GM19238 (cell line): ENCODE measurements at regions not wholly inside any gene's neighbourhood (a gene's known extent, or its start where the extent isn't known, plus 50 kb on each side); places are given as distances from the start of the nearest gene placed in this dataset.
"Not testable (repeated sequence)": the region's sequence is repeated elsewhere in the genome, so short reads cannot be mapped to it uniquely, and the experiment has no call there.

Source experiments
- DNase-seq: peaks from one replicate; pipeline ENCODE4 v3.0.0; 2011; ENCODE audit warnings: low spot score; ENCODE audit not compliant: insufficient read length

DNA sequence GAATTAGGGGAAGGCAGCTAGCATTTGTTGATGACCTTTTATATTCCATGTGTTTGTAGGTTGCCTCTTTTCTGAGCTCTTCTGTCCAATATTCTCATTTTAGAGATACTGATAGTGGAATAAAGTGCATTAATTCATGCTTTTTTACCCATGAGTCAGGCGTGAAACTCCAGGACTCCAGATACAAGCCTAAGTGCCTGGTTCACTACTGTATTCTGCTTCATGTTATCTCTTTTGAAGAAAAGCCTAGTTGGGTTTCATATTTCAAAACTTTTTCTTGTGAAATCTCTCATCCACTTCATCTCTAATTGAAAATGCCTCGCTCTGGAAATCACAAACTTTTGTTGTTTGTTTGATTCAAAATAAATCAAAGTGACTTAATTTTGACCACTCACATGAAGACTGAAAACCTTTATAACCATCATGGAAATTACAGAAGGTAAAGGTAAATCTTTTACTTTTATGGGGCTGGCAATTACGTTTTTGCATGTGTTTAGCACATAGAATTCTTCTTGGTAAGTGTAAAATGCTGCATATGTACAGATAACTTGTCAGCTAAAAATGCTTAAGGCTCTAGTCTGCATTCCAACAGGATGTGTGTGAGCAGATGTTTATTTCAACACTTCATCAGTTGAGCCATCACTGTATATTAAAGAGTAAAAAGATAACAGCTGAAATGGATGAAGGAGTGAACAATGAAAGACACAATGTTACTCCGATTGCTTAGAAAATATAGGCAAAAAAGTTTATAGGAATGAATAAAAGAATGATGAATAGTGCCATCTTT lies 961.8 kb upstream of the CELF2 start:
- no peak for DNase-seq

DNA sequence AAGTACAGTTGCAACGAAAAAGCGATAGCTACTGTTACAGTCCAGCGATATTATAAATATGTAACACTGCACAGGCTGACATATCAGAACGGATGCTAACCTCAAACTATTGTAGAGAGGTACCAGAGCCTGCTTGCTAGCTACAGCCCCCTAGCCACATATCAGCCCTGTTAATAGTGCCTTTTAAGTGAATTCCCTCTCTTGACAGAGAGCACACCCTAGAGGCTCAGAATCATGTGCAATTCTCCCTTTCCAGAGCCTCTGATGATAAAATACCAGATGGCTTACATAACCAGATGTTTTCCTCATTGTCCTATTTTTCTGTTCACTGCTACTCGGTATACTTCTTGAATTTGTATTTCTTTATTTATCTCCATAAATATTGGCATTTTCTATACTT lies 960.7 kb upstream of the CELF2 start:
- DNase-seq: no peak

DNA sequence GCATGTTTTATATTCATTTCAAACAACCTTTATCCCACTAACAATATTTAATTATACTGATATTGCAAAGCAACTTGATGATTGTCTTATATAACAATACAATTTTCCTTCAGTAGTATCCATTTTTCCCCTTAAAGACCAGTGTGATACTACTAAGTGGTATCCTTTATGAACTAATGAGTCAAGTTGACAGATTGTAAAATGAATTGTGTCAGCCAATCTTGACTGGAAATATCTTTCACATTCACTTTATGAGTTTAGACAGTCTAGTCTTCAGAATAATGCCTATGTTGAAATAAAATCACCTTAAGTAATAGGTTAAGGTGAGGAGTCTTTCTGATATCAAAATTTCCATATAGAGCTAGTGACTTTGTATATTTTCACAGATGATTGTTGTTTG lies 950.0 kb upstream of the CELF2 start:
- DNase-seq: no peak

DNA sequence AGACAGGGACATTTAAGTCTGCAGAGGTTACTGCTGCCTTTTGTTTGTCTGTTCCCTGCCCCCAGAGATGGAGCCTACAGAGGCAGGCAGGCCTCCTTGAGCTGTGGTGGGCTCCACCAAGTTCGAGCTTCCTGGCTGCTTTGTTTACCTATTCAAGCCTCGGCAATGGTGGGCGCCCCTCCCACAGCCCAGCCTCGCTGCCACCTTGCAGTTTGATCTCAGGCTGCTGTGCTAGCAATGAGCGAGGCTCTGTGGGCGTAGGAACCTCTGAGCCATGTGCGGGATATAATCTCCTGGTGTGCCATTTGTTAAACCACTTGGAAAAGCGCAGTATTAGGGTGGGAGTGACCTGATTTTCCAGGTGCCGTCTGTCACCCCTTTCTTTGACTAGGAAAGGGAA lies 942.8 kb upstream of the CELF2 start:
- DNase-seq: not testable (repeated sequence)

DNA sequence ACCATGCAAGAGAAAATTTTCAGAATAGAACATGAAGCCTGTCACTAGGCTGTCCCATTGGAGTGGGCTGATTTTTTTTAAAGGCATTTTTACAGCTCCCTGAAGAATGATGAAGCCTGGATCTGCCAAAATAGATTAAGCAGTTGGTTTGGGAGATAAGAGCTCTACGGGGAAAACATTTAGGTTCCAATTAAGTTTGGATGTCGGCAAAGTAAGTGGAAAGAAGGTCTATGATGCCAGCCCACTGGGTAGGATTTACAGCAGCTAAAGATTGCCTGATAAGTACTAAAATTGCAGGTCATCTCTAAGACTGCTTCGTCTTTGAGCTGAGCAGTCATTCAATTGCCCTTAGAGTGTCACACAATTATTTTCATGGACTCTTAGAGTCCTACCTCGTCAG lies 939.2 kb upstream of the CELF2 start:
- no peak for DNase-seq

DNA sequence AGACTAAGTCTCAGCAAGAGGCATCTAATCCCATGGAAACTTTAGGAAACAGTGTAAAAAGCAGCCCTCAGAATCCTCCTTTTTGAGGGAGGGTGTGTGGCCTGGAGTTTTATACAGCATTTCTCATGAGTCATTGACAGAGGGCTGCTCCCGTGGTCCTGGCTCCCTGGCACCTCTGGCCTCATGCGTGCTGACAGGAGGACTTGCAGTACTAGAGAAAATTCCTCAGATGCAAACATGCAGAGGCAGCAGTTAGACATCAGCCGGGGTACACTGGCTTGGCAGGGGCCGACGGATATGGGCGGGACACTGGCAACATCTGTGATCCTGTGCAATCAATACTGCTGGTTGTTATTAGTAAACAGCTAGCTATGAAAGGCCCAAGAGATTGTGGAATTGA lies 925.1 kb upstream of the CELF2 start:
- no peak for DNase-seq

DNA sequence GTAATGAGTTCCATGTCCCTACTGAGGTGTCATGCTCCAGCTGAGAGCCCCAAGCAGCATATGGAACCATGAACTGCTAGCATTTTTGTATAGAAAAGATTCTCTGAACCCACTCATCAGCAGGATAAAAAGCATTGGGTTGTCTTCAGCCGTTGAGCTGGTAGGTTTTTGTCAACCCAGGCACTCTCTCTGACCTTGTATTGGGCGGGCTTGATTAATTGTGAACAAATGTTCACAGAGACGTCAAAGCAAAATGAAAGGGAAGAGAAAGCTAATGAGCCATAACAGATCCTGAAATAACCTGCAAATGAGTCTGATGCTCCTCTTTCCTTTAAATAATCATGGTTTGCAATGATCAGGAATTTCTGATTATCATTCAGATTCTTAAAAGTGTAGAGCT lies 924.7 kb upstream of the CELF2 start:
- DNase-seq: no peak

DNA sequence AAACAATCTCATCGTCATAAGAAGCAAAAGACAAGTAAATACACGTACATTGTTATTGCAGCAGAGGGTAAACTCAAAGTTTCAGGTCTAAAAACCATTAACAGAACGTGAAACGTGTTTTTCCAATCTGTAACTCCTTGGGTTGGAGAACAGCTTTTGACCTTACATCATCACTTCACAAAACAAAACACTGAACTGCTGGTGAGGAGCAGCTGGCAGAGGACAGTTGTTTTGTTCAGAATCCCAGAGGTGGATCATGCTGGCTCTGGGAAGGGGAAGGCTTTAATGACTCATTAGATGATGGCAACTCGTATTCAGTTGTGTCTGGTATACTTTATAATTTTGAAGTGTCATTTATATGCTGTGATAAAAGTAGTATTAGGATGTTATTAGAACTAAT lies 923.0 kb upstream of the CELF2 start:
- DNase-seq: no peak

DNA sequence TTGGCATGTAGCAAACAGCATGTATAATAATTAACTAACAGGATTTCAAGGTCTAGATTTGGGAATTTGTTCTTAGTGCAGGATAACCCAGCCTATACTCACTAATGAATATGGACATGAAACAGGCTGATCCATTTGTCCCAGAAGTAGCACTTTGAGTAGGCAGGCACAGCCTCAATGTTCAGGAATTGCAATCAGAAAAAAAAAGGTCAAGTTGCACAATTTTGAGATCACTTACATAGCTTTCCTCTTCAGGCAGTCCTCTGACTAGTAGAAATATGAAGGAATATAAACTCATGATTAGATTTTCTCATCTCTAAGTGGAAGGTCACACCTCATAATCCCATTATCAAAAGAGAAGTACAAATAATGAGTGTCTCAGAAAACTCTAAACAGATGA lies 921.4 kb upstream of the CELF2 start:
- no peak for DNase-seq

DNA sequence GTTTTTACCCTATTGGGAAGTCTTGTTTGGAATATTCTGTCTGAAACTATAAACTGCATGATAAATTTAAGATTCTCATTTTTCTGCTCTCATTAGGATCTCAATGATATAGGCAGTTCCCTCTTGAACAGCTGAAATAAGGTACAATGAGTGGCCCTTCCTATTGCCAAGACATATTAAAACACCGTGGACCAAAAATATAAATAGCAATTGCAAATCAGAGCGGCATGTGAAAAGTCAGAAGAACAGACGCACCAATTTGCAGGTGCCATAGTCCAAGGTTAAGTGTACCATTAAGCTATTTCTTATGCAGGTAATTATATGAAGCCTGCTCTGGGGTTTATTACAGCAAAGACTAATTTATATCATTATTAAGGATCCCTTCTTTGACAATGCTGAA lies 920.8 kb upstream of the CELF2 start:
- no peak for DNase-seq

DNA sequence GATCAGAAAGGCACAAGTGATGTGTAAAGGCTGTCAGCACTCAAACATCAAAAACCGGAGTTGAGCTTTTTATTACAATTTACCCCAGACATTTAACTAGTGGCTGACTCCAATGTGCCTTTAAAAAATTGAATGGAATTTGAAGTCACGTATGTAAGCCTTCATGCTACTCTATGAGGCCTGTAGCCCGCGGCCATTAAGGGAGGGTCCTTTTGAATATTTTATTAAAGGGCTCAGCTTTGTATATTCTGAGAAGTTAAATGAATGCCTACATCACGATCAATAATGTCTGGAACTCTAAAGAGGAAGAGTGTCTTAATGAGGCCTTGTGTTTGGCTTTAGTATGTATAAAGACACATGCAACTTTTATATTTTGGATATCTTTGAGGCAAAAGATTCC lies 916.6 kb upstream of the CELF2 start:
- DNase-seq: no peak

DNA sequence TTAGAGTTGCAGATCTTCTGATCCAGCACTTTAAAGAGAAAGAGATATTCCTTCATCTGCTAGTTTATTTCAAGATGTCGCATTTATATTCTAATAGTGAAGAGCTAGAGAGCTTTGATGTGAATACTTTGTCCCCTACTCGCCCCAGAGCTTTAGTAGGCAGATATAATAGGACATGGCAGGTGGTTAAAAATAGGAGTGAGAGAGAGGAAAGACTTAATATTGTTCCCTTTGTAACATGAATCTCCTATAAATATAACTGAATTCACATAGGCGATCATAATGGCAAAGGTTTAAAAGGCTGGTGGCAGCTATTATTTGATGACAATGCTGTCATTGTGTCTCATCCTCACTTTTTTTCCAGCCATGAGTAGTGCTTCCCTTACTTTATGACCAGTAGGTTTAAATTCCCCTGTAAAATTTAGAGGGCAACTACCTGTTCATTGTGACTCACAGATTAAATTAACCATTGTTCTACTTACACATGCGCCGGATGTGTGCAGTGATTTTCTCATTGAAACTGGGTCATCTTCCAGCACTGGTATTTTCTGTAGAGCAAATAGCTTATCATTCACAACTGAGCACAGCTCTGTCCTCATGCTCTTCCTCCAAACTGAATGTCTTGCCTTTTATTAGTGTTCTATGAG lies 906.7 kb upstream of the CELF2 start:
- no peak for DNase-seq

DNA sequence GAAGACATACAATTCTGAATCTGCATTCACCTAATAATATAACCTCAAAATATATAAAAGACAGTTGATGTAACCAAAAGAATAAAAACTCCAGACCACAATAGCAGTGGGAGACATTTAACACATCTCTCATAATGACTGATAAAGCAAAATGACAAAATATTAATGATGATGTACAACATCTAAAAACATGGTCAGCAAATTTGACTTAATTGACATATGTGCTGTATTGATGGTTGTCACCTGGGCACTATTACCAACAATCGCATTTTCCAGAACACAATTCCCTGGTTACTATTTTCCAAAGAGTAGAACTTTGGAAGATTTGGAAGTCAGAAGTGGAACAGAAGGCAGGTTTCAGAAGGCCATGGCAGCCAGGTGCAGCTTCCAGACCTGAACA lies 899.5 kb upstream of the CELF2 start:
- DNase-seq: no peak

DNA sequence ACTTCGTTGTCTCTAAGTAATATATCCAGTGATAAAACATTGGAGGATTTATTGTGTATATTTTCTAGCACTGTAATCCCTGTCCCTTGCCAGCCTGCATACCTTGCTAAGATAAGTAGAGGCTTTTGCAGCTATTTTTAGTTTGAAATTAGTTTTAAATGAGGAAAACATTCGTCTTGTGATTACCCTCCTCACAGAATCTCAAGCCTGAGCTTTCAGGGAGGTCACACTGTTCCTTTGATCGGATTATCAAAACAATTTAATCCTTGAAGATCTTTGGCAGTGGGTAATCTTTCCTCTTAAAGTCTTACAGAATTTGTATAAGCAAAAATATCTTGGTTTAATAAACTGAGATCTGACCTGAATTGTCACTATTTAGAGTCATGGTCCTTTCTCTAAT lies 897.0 kb upstream of the CELF2 start:
- no peak for DNase-seq

DNA sequence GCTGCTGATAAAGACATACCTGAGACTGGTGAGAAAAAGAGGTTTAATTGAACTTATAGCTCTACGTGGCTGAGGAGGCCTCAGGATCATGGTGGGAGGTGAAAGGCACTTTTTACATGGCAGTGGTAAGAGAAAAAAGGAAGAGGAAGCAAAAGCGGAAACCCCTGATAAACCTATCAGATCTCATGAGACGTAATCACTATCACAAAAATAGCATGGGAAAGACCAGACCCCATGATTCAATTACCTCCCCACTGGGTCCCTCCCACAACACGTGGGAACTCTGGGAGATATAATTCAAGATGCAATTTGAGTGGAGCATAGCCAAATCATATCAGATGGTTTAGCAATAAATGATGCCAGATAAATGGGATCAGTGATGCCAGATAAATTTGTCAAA lies 892.0 kb upstream of the CELF2 start:
- no peak for DNase-seq

DNA sequence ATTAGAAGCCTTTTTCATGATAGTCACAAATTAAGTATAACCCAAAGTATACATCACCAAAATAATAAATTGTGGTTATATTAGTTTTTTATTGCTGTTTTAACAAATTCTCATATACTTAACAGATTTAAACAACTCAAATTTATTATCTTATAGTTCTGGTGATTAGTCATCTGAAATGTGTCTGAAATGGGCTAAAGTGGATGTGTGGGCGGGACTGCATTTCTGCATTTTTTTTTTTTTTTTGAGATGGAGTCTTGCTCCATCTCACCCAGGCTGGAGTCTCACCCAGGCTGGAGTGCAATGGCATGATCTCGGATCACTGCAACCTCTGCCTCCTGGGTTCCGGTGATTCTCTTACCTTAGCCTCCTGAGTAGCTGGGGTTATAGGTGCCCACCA lies 891.5 kb upstream of the CELF2 start:
- DNase-seq: no peak

DNA sequence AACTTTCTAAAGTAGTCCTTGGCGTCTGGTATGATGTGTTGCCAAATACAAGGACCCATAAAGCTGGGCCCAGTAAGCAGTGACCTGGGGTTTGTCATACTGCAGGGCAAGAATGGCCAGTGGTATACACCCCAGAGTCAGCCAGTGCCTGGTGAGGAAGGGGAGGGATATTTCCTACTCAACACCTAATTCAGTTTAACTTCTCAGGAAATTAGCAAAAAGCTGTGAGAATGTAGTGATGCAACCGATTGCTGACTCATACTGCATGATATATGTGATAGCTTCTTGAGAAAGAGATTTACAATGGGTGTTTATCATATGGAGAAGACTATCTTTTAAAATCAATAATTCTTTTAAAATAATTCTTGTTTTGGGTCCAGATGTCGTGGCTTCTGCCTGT lies 889.3 kb upstream of the CELF2 start:
- DNase-seq: no peak

DNA sequence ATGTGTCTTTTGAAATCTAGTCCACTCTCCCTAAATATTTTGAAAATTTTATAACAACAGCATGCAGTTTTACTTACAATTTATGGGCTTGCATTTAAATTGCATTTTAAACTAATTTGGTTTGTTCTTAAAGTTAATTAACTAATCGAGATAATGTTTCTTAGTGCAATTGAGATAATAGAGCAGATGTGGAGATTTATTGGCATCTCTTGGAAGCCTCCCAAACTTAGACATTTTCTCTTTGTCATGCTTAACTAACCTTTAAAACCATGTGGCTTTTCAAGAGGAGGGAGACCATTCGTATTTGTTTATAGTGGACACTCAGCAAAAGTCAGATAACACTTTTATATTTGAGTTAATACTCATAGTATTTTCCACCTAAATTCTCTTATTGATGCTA lies 887.0 kb upstream of the CELF2 start:
- DNase-seq: no peak

DNA sequence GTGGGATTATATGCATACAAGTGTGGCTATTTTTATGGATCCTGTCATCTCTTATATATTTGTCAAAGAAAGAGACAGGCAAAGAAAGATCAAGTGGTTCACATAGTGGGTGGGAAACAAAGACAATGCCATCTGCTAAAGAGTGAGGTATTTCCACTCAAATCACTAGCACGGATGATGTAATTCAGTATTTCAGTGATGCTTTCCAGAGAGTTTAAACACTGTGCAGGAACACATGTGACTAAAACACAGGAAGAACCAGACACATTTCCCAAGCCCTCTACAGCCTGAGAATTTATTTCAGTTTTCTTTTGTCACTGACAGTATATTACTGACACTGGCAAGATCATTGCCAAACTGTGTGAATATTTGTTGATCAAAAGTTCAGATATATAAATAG lies 885.7 kb upstream of the CELF2 start:
- no peak for DNase-seq

DNA sequence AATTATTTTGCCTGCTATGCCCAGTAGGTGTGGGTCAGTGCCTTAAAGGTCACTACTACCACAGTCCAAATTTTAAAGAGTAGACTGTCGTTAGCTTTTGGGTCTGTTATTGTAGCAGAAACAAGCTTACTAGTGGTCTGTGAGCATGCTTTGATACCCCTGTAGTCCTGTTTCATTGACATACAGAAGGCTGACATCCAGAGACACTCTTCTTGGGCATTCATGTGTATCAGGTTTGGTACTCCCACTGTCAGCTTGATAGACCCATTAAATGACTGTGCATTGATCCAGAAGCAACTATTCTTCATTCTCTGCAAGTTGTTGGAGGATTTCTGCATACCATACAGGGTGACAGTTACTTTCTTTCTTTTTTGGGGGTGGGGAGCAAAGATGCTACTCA lies 884.4 kb upstream of the CELF2 start:
- no peak for DNase-seq

DNA sequence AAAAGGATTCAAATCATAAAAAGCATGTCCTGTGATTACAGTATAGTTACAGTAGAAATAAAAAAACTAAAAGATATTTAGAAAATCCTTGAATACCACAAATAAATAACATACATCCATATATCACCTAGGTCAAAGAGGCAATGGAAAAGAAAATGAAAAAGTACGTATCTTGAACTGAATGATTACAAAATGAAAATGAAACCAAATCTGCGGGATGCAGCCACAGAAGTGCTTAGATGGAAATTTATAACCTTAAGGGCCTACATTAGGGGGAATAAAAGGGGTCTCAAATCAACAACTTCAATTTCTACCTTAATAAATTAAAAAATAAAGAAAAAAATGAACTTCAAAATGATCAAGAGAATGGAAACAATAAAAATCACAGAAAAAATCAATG lies 879.0 kb upstream of the CELF2 start:
- no peak for DNase-seq

DNA sequence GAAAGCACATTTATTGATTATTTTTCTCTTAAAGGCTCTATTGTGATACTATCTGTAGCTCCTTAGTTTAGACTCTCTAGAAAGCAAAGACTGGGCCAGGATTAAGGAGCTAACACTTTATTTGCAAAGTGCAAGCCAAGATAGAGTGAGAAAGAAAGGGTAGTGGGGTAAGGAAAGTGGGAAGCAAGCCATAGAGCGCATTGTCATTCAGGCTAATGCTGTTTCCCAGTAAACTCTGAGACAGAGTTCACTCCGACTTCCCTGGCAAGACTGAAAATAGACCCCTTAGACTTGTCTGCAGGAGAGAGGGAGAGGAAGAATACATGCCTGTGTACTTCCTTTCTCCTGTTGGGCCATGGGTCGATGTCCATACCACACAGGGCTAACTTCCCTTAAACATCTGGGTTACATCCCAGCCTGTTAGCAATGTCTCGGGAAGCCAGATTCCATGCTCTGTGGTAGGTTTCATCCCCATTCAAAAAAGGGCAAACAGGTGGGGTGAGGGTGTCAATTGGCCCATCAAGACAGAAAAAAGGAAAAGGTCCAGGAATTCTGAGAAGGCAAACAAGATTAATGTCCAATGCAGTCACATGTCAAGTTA lies 875.8 kb upstream of the CELF2 start:
- DNase-seq: no peak

DNA sequence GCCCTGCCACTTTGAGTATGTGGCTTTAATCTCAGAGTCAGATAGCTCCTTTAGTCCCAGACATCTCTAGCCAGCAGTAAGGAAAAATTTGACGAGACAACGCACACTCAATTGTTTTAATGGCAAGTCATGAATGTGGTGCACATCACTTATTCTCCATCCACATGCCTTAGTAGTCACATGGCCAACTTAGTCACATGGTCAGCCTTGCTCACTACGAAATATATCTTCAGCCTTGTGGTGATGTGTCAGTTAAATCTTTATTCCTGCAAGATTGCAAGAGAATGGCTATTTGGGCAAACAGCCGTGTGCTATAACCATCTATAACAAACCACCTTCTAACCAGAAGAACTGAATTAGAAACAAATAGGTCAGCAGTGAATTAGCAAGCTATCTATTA lies 871.1 kb upstream of the CELF2 start:
- no peak for DNase-seq
